GM12865 (cell line): ENCODE measurements at regions not wholly inside any gene's neighbourhood (a gene's known extent, or its start where the extent isn't known, plus 50 kb on each side); places are given as distances from the start of the nearest gene placed in this dataset.

Source experiments
- DNase-seq: peaks from one replicate; pipeline ENCODE4 v3.0.0; 2010; ENCODE audit warnings: low read depth
- H3K4me3 ChIP-seq: 2 replicates; pipeline ENCODE4 v1.5.1; 2011; ENCODE audit warnings: mild to moderate bottlenecking, low read depth, low read length, control low read depth
- CTCF ChIP-seq: IDR thresholded peaks from 2 replicates; pipeline ENCODE4 v1.5.1; 2011; ENCODE audit warnings: low read length, control low read depth, low read depth, inconsistent platforms; ENCODE audit not compliant: insufficient read depth; ENCODE audit errors: missing control alignments

GRCh38 chr4:158016511-158016910, 156.3 kb downstream of the GASK1B start:
- DNase-seq, result no peak
- no peak for TF ChIP-seq CTCF
- no peak overlapping the region for H3K4me3 ChIP-seq

GRCh38 chr4:158015241-158015640, 157.6 kb downstream of the GASK1B start:
- TF ChIP-seq CTCF, result no peak
- H3K4me3 ChIP-seq, result no peak overlapping the region
- no peak for DNase-seq

GRCh38 chr4:158013858-158014257, 159.0 kb downstream of the GASK1B start:
- no peak for TF ChIP-seq CTCF
- no peak for DNase-seq
- H3K4me3 ChIP-seq, result no peak overlapping the region

- DNase-seq, result no peak
- no peak for TF ChIP-seq CTCF
- no peak overlapping the region for H3K4me3 ChIP-seq
These were observed 162.5 kb downstream of the GASK1B start for GRCh38 chr4:158010361-158010760.

- no peak for DNase-seq
- TF ChIP-seq CTCF, result no peak
- H3K4me3 ChIP-seq, result no peak overlapping the region
These were observed 164.1 kb downstream of the GASK1B start for GRCh38 chr4:158008551-158009218.

- no peak for TF ChIP-seq CTCF
These were observed 165.3 kb downstream of the GASK1B start for GRCh38 chr4:158007566-158007965.

GRCh38 chr4:158006990-158007389, 165.8 kb downstream of the GASK1B start:
- no peak for DNase-seq
- TF ChIP-seq CTCF, result no peak
- no peak overlapping the region for H3K4me3 ChIP-seq

More at GRCh38 chr4:158007566-158007965, 165.3 kb downstream of the GASK1B start:
- no peak for DNase-seq
- H3K4me3 ChIP-seq, result no peak overlapping the region
